ENCODE measurements at regions not wholly inside any gene's neighbourhood (a gene's known extent, or its start where the extent isn't known, plus 50 kb on each side); places are given as distances from the start of the nearest gene placed in this dataset.
A peak's percentile ranks its signal among the peaks of the same experiment; 100 is the strongest.

- Histone ChIP-seq H3K27me3 (ENCODE audit: control insufficient read depth in 2 of 2, insufficient read depth in 2 of 2, low read length in 2 of 2) (no peaks in the 10 kb centered on the region), H2AFZ (ENCODE audit: low read depth, low read length) (no peak overlapping the region), H3K9ac (replicated peaks; ENCODE audit: extremely low read depth, insufficient read depth, low read length) (no peak overlapping the region), H3K4me3 (replicated peaks in 1 of 3; ENCODE audit: insufficient read depth in 1 of 3, low read depth in 1 of 3, low read length in 3 of 3) (no peak overlapping the region), H4K20me1 (replicated peaks; ENCODE audit: control insufficient read depth, extremely low read depth, insufficient read depth, low read length) (no peaks in the 10 kb centered on the region), H3K4me2 (ENCODE audit: insufficient read depth, low read length) (no peak overlapping the region), H3K27ac (ENCODE audit: insufficient read depth, low read depth, low read length) (no peak overlapping the region), H3K9me1 (replicated peaks; ENCODE audit: control insufficient read depth, extremely low read depth, insufficient read depth, low read length) (no peaks in the 10 kb centered on the region), H3K9me3 (replicated peaks; ENCODE audit: control insufficient read depth, insufficient read depth, low read length) (no peaks in the 10 kb centered on the region), H3K79me2 (ENCODE audit: control insufficient read depth, insufficient read depth, low read length) (no peaks in the 10 kb centered on the region), H3K36me3 (ENCODE audit: control insufficient read depth in 2 of 2, extremely low read depth in 1 of 2, insufficient read depth in 2 of 2, low read length in 2 of 2) (no peaks in the 10 kb centered on the region), H3K4me1 (ENCODE audit: control insufficient read depth, extremely low read depth, insufficient read depth, low read length) (no peaks in the 10 kb centered on the region)
- peak; percentile 9 for DNase-seq (ENCODE audit: low read depth, low spot score)
- TF ChIP-seq EZH2 (IDR thresholded peaks at IDR 0.05; ENCODE audit: borderline replicate concordance, low read depth, low read length, severe bottlenecking) (no peak), POLR2A (IDR thresholded peaks at IDR 0.05; ENCODE audit: low read depth, low read length) (no peak), MYC (IDR thresholded peaks at IDR 0.05; ENCODE audit: low read depth, low read length) (no peak), MAX (IDR thresholded peaks at IDR 0.05; ENCODE audit: insufficient read depth, insufficient read length) (no peak), FOS (IDR thresholded peaks at IDR 0.05; ENCODE audit: borderline replicate concordance, insufficient read depth, low read length) (no peak), CTCF (IDR thresholded peaks at IDR 0.05; ENCODE audit: extremely low read depth in 1 of 2, insufficient read depth in 1 of 2, low read depth in 1 of 2, low read length in 2 of 2) (no peak)
- dilution Hi-C loops (cut with MboI; ENCODE audit: extremely low pct_ligation_motif_present, low sequenced_read_pairs) (no loop called here), intact Hi-C loops (cut with micrococcal nuclease) (no loop called here)
- CTCF ChIA-PET = interaction anchor here (1.7 kb wide), 1 partner anchor 10 kb away, joined by 9 read pairs; no protein-coding TSS in a partner anchor
- BruUV-seq (replicated peaks) = no TSS peak
- POLR2A ChIA-PET = no interaction called here
- no peak for FAIRE-seq
These were observed 403.7 kb upstream of the B3GALT2 start for GRCh38 chr1:193590102-193590501.

- Histone ChIP-seq H3K4me1 (ENCODE audit: control insufficient read depth, extremely low read depth, insufficient read depth, low read length) (no peaks in the 10 kb centered on the region), H3K36me3 (ENCODE audit: control insufficient read depth in 2 of 2, extremely low read depth in 1 of 2, insufficient read depth in 2 of 2, low read length in 2 of 2) (no peaks in the 10 kb centered on the region), H3K4me2 (ENCODE audit: insufficient read depth, low read length) (no peak overlapping the region), H3K9ac (replicated peaks; ENCODE audit: extremely low read depth, insufficient read depth, low read length) (no peak overlapping the region), H2AFZ (ENCODE audit: low read depth, low read length) (no peak overlapping the region), H3K27me3 (ENCODE audit: control insufficient read depth in 2 of 2, insufficient read depth in 2 of 2, low read length in 2 of 2) (no peaks in the 10 kb centered on the region), H3K9me1 (replicated peaks; ENCODE audit: control insufficient read depth, extremely low read depth, insufficient read depth, low read length) (no peaks in the 10 kb centered on the region), H3K4me3 (replicated peaks in 1 of 3; ENCODE audit: insufficient read depth in 1 of 3, low read depth in 1 of 3, low read length in 3 of 3) (no peak overlapping the region), H3K9me3 (replicated peaks; ENCODE audit: control insufficient read depth, insufficient read depth, low read length) (no peaks in the 10 kb centered on the region), H4K20me1 (replicated peaks; ENCODE audit: control insufficient read depth, extremely low read depth, insufficient read depth, low read length) (no peaks in the 10 kb centered on the region), H3K79me2 (ENCODE audit: control insufficient read depth, insufficient read depth, low read length) (no peaks in the 10 kb centered on the region), H3K27ac (ENCODE audit: insufficient read depth, low read depth, low read length) (no peak overlapping the region)
- no TSS peak for BruUV-seq (replicated peaks)
- intact Hi-C loops (cut with micrococcal nuclease) = no loop called here
- POLR2A ChIA-PET = no interaction called here
- peak; percentile 38 for DNase-seq (ENCODE audit: low read depth, low spot score)
- CTCF ChIA-PET = interaction anchor here (1.7 kb wide), 1 partner anchor 10 kb away, joined by 9 read pairs; no protein-coding TSS in a partner anchor
- no peak for FAIRE-seq
- TF ChIP-seq MAX (IDR thresholded peaks at IDR 0.05; ENCODE audit: insufficient read depth, insufficient read length) (no peak), CTCF (IDR thresholded peaks at IDR 0.05; ENCODE audit: extremely low read depth in 1 of 2, insufficient read depth in 1 of 2, low read depth in 1 of 2, low read length in 2 of 2) (no peak), MYC (IDR thresholded peaks at IDR 0.05; ENCODE audit: low read depth, low read length) (no peak), POLR2AphosphoS5 (IDR thresholded peaks at IDR 0.05; ENCODE audit: insufficient read depth, low read depth, low read length) (no peak), JUN (IDR thresholded peaks at IDR 0.05; ENCODE audit: borderline replicate concordance, insufficient read depth, insufficient read length, low read depth) (no peak), GATA2 (IDR thresholded peaks at IDR 0.05; ENCODE audit: insufficient read depth, insufficient read length, low read depth, low read length) (no peak), POLR2A (IDR thresholded peaks at IDR 0.05; ENCODE audit: low read depth, low read length) (no peak), EZH2 (IDR thresholded peaks at IDR 0.05; ENCODE audit: borderline replicate concordance, low read depth, low read length, severe bottlenecking) (no peak), FOS (IDR thresholded peaks at IDR 0.05; ENCODE audit: borderline replicate concordance, insufficient read depth, low read length) (no peak)
- dilution Hi-C loops (cut with MboI; ENCODE audit: extremely low pct_ligation_motif_present, low sequenced_read_pairs) = no loop called here
These were observed 403.2 kb upstream of the B3GALT2 start for GRCh38 chr1:193589597-193590040.
